SU-DHL-6 (cell line): ENCODE measurements at regions not wholly inside any gene's neighbourhood (a gene's known extent, or its start where the extent isn't known, plus 50 kb on each side); places are given as distances from the start of the nearest gene placed in this dataset.

Experiments used
- H2AFZ ChIP-seq: fragments of 200-600 bp; sonication (generic); 2 replicates; pipeline ENCODE4 v1.6.1; 2014; ENCODE audit warnings: low read depth, mild to moderate bottlenecking, moderate library complexity, mixed read lengths, antibody characterized with exemption, low read length; ENCODE audit not compliant: severe bottlenecking
- H3F3A ChIP-seq: fragments of 200-600 bp; shearing (Covaris generic); 2 replicates; pipeline ENCODE4 v1.6.0; 2016; ENCODE audit warnings: antibody characterized with exemption, mild to moderate bottlenecking; ENCODE audit not compliant: insufficient read depth
- H3K27ac ChIP-seq: fragments of 200-600 bp; sonication (generic); 2 replicates; pipeline ENCODE4 v1.5.1; 2016; ENCODE audit warnings: low read depth, mild to moderate bottlenecking, low read length, moderate library complexity, mixed read lengths
- H3K27me3 ChIP-seq: fragments of 200-600 bp; sonication (generic), shearing (Covaris generic); 2 replicates; pipeline ENCODE4 v1.6.0; 2014; ENCODE audit warnings: mild to moderate bottlenecking, low read length
- H3K36me3 ChIP-seq: fragments of 200-600 bp; sonication (generic); 2 replicates; pipeline ENCODE4 v1.6.1; 2014; ENCODE audit warnings: mild to moderate bottlenecking, low read length, mixed read lengths
- H3K4me2 ChIP-seq: fragments of 300-600, 200-600 bp; shearing (Covaris generic), sonication (generic); 2 replicates; pipeline ENCODE4 v1.6.0; 2014; ENCODE audit warnings: low read length, low read depth, mild to moderate bottlenecking; ENCODE audit not compliant: poor library complexity, severe bottlenecking
- H3K4me3 ChIP-seq: fragments of 200-600 bp; sonication (generic); 2 replicates; pipeline ENCODE4 v1.5.1; 2014; ENCODE audit warnings: antibody characterized with exemption, low read length, mild to moderate bottlenecking, mixed read lengths; ENCODE audit not compliant: insufficient read depth, poor library complexity, severe bottlenecking
- H3K79me2 ChIP-seq: fragments of 200-600 bp; sonication (generic); 2 replicates; pipeline ENCODE4 v1.6.1; 2014; ENCODE audit warnings: mild to moderate bottlenecking, low read length, moderate library complexity; ENCODE audit not compliant: insufficient read depth
- H3K9ac ChIP-seq: fragments of 200-600 bp; sonication (generic); 2 replicates; pipeline ENCODE4 v1.7.0; 2014; ENCODE audit warnings: mild to moderate bottlenecking, low read length
- H3K9me2 ChIP-seq: fragments of 200-600 bp; sonication (generic); replicated peaks from 2 replicates; pipeline ENCODE4 v1.6.1; 2014; ENCODE audit warnings: low read length; ENCODE audit not compliant: insufficient read depth
- H3K9me3 ChIP-seq: fragments of 200-600 bp; sonication (generic); 2 replicates; pipeline ENCODE4 v1.6.1; 2014; ENCODE audit warnings: low read length, mixed read lengths; ENCODE audit not compliant: insufficient read depth
- H4K20me1 ChIP-seq: fragments of 200-600 bp; sonication (generic); 2 replicates; pipeline ENCODE4 v1.6.1; 2014; ENCODE audit warnings: low read depth, mild to moderate bottlenecking, antibody characterized with exemption, low read length, moderate library complexity, mixed read lengths
- EZH2phosphoT487 ChIP-seq: fragments of 200-600 bp; sonication (generic), shearing (Covaris generic); conservative IDR thresholded peaks from 2 replicates; pipeline ENCODE4 v1.6.1; 2018; ENCODE audit warnings: mild to moderate bottlenecking, antibody characterized with exemption, low read length, moderate library complexity, mixed read lengths
- TF ChIP-seq, protein P1 (sequence below): fragments of 200-600 bp; sonication (generic); IDR thresholded peaks from one replicate; pipeline ENCODE4 v1.5.1; 2017; ENCODE audit warnings: antibody characterized with exemption, mild to moderate bottlenecking, low read length, moderate library complexity; ENCODE audit not compliant: insufficient read depth, poor library complexity, severe bottlenecking

DNA sequence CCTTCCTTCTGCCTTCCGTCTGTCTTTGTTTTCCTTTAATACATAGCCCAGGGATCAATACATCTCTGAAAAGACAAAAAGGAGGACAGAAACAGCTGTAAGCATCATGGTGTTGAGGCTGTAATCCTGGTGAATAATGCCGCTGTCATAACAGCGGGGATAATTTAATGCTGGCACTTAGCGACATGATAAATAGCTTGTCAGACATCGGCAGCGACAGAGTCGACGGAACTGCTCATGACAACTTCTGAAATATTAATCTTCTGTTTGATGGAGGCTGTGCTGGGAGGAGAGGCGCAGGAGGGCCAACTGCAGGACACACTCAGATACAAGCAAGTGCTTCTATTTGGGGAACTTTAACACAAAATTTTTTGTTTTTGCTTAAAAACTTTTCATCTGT lies 602.2 kb downstream of the GALR1 start:
- H4K20me1 ChIP-seq = no peaks in the 10 kb centered on the region
- no peak overlapping the region for H2AFZ ChIP-seq
- H3K36me3 ChIP-seq = no peaks in the 10 kb centered on the region
- no peak overlapping the region for H3K4me3 ChIP-seq
- no peaks in the 10 kb centered on the region for H3K27me3 ChIP-seq
- H3K9ac ChIP-seq = no peak overlapping the region
- no peaks in the 10 kb centered on the region for H3K79me2 ChIP-seq
- H3K4me2 ChIP-seq = no peak overlapping the region
- no peak for TF ChIP-seq EZH2phosphoT487
- TF ChIP-seq, protein P1, sequence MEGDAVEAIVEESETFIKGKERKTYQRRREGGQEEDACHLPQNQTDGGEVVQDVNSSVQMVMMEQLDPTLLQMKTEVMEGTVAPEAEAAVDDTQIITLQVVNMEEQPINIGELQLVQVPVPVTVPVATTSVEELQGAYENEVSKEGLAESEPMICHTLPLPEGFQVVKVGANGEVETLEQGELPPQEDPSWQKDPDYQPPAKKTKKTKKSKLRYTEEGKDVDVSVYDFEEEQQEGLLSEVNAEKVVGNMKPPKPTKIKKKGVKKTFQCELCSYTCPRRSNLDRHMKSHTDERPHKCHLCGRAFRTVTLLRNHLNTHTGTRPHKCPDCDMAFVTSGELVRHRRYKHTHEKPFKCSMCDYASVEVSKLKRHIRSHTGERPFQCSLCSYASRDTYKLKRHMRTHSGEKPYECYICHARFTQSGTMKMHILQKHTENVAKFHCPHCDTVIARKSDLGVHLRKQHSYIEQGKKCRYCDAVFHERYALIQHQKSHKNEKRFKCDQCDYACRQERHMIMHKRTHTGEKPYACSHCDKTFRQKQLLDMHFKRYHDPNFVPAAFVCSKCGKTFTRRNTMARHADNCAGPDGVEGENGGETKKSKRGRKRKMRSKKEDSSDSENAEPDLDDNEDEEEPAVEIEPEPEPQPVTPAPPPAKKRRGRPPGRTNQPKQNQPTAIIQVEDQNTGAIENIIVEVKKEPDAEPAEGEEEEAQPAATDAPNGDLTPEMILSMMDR = no peak
- no peaks in the 10 kb centered on the region for H3F3A ChIP-seq
- no peaks in the 10 kb centered on the region for H3K9me2 ChIP-seq
- H3K27ac ChIP-seq = no peak overlapping the region
- H3K9me3 ChIP-seq = no peaks in the 10 kb centered on the region

DNA sequence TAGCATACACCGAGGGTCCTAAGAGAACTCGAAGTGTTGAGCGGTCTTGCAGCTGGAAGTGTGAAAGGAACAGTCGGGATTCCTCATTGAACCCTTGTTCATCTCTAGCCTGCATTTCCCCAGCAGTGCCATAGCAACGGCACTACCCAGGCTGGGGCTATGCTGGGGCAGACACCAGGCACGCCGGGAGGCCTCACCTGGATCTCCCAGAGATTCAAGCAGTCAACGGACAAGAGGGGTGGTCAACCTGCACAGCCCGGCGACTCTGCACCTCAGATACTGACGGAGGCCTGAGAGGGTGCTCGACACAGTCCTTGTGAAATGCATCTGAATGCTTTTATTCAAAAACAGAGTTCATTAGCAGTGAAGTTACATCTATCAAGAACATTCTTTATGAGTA lies 604.2 kb downstream of the GALR1 start:
- no peak overlapping the region for H3K9ac ChIP-seq
- H3F3A ChIP-seq = no peaks in the 10 kb centered on the region
- H3K9me2 ChIP-seq = no peaks in the 10 kb centered on the region
- no peaks in the 10 kb centered on the region for H3K36me3 ChIP-seq
- no peaks in the 10 kb centered on the region for H3K79me2 ChIP-seq
- no peak for TF ChIP-seq EZH2phosphoT487
- TF ChIP-seq, protein P1 = no peak
- no peak overlapping the region for H2AFZ ChIP-seq
- no peak overlapping the region for H3K27ac ChIP-seq
- H4K20me1 ChIP-seq = no peaks in the 10 kb centered on the region
- H3K4me2 ChIP-seq = no peak overlapping the region
- H3K9me3 ChIP-seq = no peaks in the 10 kb centered on the region
- H3K4me3 ChIP-seq = no peak overlapping the region
- no peaks in the 10 kb centered on the region for H3K27me3 ChIP-seq

DNA sequence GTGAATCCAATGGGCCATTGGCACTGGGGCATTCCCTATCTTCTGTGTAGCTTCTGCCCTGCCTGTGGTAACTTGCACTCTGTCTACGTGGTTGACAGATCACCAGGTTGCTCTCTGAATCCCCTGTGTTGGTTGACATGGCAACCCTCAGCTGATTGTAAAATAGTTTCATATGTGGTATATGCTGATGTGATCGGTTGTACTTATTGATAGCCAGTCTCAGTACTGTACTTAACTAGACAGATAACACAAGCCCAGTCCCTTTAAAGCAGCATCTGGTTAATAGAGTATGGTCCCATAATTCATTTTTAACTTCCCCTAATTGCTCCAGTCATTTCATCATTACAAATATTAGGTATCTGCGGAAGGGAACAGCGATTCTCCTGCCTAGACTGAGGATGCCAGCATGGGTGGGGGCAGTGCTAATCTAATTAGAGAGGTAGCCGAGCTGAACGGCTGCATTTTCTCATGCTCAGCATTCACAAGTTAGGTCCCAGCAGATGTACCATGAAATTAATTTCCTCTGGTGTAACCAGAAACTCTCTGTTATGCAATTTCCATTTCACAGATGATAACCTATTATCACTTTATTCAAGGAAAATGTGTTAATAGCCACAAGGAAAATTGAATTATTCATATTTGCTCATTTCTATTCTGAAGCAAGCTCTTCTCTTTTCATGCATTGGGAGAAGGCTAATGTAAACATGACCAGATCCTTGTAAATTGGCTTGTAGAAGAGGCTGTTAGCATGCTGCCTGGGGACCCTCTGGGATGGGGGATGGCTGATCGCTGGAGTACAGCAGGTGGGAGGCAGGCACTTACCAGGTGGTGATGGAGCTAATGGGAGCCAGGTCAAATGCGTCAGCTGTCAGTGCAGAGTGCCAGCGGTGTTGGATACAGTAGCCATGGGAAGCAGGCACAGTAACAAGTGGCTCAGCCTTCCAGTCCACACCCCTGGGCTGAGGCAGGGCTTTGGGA lies 608.3 kb downstream of the GALR1 start:
- Histone ChIP-seq H3K9ac (no peak overlapping the region), H3K4me2 (no peak overlapping the region), H4K20me1 (no peaks in the 10 kb centered on the region), H3F3A (no peaks in the 10 kb centered on the region), H3K36me3 (no peaks in the 10 kb centered on the region), H3K9me2 (no peaks in the 10 kb centered on the region), H3K27me3 (no peaks in the 10 kb centered on the region), H3K9me3 (no peaks in the 10 kb centered on the region), H3K79me2 (no peaks in the 10 kb centered on the region), H3K27ac (no peak overlapping the region), H2AFZ (no peak overlapping the region), H3K4me3 (no peak overlapping the region)
- no peak for TF ChIP-seq EZH2phosphoT487
- TF ChIP-seq, protein P1 = no peak
